HepG2 (cell line): ENCODE measurements at regions not wholly inside any gene's neighbourhood (a gene's known extent, or its start where the extent isn't known, plus 50 kb on each side); places are given as distances from the start of the nearest gene placed in this dataset.

Experiments
- CEBPB ChIP-seq: IDR thresholded peaks from 2 replicates; pipeline ENCODE4 v1.6.1; 2011; ENCODE audit warnings: low read depth, low read length, improper control_type of control experiment, borderline replicate concordance
- GLI4 ChIP-seq: sonication (generic); formaldehyde crosslinking; IDR thresholded peaks from 2 replicates; pipeline ENCODE4 v1.5.1; 2020; ENCODE audit warnings: missing genetic modification reagents, mild to moderate bottlenecking, moderate library complexity, borderline replicate concordance
- HDAC2 ChIP-seq: sonication (generic); formaldehyde crosslinking; IDR thresholded peaks from 2 replicates; pipeline ENCODE4 v1.4.0; 2020; ENCODE audit warnings: missing genetic modification reagents
- HOMEZ ChIP-seq: IDR thresholded peaks from 2 replicates; pipeline ENCODE4 v1.6.1; 2016; ENCODE audit warnings: low read depth
- JUND ChIP-seq: sonication (generic); formaldehyde crosslinking; IDR thresholded peaks from 2 replicates; pipeline ENCODE4 v1.8.0; 2022; ENCODE audit warnings: mild to moderate bottlenecking, missing genetic modification reagents
- NFE2L2 ChIP-seq: fragments of 150-350 bp; IDR thresholded peaks from 2 replicates; pipeline ENCODE4 v1.6.1; 2014; ENCODE audit warnings: low read length
- PPARG ChIP-seq: conservative IDR thresholded peaks from 2 replicates; pipeline ENCODE4 v1.6.1; 2016; ENCODE audit warnings: missing biosample characterization, missing genetic modification reagents
- SCMH1 ChIP-seq: sonication (generic); formaldehyde crosslinking; IDR thresholded peaks from 2 replicates; pipeline ENCODE4 v1.9.0; 2021; ENCODE audit warnings: missing genetic modification reagents, mild to moderate bottlenecking, borderline replicate concordance
- THRA ChIP-seq: sonication (generic); formaldehyde crosslinking; IDR thresholded peaks from 2 replicates; pipeline ENCODE4 v1.4.0; 2020; ENCODE audit warnings: missing genetic modification reagents, borderline replicate concordance
- ZNF3 ChIP-seq: IDR thresholded peaks from 2 replicates; pipeline ENCODE4 v1.7.0; 2017; ENCODE audit warnings: inconsistent platforms
- ZNF350 ChIP-seq: sonication (generic); formaldehyde crosslinking; IDR thresholded peaks from 2 replicates; pipeline ENCODE4 v1.4.0; 2020; ENCODE audit warnings: mild to moderate bottlenecking, low read depth, missing genetic modification reagents, borderline replicate concordance
- TF ChIP-seq, protein P1 (sequence below): sonication (generic); formaldehyde crosslinking; IDR thresholded peaks from 2 replicates; pipeline ENCODE4 v1.5.0; 2020; ENCODE audit warnings: mild to moderate bottlenecking, missing genetic modification reagents, moderate library complexity
- TF ChIP-seq, protein P2 (sequence below): sonication (generic); formaldehyde crosslinking; IDR thresholded peaks from 2 replicates; pipeline ENCODE4 v1.8.1; 2022; ENCODE audit warnings: mild to moderate bottlenecking, missing genetic modification reagents

DNA sequence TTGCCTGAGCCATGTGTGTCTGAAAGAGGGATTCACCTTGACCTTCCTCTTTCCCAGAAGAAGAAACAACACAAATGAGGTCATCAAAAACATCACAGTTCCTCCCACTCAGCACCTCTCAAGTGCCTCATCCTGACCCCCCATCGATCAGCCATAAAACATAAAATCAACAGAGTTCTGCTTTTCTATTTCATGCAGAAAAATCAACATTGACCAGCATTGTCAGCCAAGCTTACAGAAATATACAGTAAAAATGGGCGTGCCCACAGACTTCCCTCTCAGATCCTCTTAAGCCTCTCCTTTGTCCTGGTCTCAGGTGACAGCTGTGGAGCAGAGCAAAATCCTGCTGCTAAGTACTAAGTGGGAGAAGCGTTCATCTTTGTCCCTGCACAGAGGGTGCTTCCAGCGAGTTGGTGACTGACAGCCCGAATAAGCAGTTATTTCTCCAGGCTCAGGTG, 213.3 kb downstream of the OLFM4 start:
- no peak for TF ChIP-seq THRA
- no peak for TF ChIP-seq GLI4 (CRISPR knock-in tag)
- no peak for TF ChIP-seq PPARG (CRISPR knock-in tag)
- TF ChIP-seq SCMH1 (CRISPR knock-in tag) = no peak
- no peak for TF ChIP-seq ZNF350 (CRISPR knock-in tag)
- TF ChIP-seq, protein P1, sequence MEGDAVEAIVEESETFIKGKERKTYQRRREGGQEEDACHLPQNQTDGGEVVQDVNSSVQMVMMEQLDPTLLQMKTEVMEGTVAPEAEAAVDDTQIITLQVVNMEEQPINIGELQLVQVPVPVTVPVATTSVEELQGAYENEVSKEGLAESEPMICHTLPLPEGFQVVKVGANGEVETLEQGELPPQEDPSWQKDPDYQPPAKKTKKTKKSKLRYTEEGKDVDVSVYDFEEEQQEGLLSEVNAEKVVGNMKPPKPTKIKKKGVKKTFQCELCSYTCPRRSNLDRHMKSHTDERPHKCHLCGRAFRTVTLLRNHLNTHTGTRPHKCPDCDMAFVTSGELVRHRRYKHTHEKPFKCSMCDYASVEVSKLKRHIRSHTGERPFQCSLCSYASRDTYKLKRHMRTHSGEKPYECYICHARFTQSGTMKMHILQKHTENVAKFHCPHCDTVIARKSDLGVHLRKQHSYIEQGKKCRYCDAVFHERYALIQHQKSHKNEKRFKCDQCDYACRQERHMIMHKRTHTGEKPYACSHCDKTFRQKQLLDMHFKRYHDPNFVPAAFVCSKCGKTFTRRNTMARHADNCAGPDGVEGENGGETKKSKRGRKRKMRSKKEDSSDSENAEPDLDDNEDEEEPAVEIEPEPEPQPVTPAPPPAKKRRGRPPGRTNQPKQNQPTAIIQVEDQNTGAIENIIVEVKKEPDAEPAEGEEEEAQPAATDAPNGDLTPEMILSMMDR (CRISPR knock-in tag) = no peak
- no peak for TF ChIP-seq CEBPB
- no peak for TF ChIP-seq HDAC2
- TF ChIP-seq, protein P2, sequence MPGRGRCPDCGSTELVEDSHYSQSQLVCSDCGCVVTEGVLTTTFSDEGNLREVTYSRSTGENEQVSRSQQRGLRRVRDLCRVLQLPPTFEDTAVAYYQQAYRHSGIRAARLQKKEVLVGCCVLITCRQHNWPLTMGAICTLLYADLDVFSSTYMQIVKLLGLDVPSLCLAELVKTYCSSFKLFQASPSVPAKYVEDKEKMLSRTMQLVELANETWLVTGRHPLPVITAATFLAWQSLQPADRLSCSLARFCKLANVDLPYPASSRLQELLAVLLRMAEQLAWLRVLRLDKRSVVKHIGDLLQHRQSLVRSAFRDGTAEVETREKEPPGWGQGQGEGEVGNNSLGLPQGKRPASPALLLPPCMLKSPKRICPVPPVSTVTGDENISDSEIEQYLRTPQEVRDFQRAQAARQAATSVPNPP (CRISPR knock-in tag) = no peak
- TF ChIP-seq NFE2L2 = no peak
- TF ChIP-seq HOMEZ (CRISPR knock-in tag) = no peak
- TF ChIP-seq JUND (CRISPR knock-in tag) = no peak
- no peak for TF ChIP-seq ZNF3 (CRISPR knock-in tag)
